Left lung (tissue), 4 donors: ENCODE measurements at regions not wholly inside any gene's neighbourhood (a gene's known extent, or its start where the extent isn't known, plus 50 kb on each side); places are given as distances from the start of the nearest gene placed in this dataset.

Source experiments
- ATAC-seq: fragments of 200-7000 bp; cut with Tn5 transposase; one replicate; pipeline ENCODE4 v1.9.1; 2020; ENCODE audit warnings: moderate library complexity
- DNase-seq, 4 donors: peaks; one replicate each; pipeline ENCODE4 v3.0.0-alpha.2; 2013 to 2020
- H3K27ac ChIP-seq, 2 donors: fragments of 200-600 bp; sonication (generic) in 1 of 2; one replicate each; pipeline versions ENCODE4 v1.5.0 to v1.8.0; 2020 to 2021
- H3K27me3 ChIP-seq, 2 donors: fragments of 200-600 bp; sonication (generic) in 1 of 2; one replicate each; pipeline versions ENCODE4 v1.5.0 to v1.8.0; 2020 to 2021
- H3K36me3 ChIP-seq, 2 donors: fragments of 200-600 bp; sonication (generic) in 1 of 2; one replicate each; pipeline versions ENCODE4 v1.5.0 to v1.8.0; 2020 to 2021
- H3K4me1 ChIP-seq, 2 donors: fragments of 200-600 bp; one replicate each; pipeline ENCODE4 v1.8.0; 2021
- H3K4me3 ChIP-seq, 2 donors: fragments of 200-600 bp; sonication (generic) in 1 of 2; one replicate each; pipeline versions ENCODE4 v1.5.0 to v1.8.0; 2020 to 2021; ENCODE audit warnings: mild to moderate bottlenecking in 1 of 2
- H3K9me3 ChIP-seq, 2 donors: fragments of 200-600 bp; sonication (generic) in 1 of 2; one replicate each; pipeline versions ENCODE4 v1.5.0 to v1.8.0; 2020 to 2021
- intact Hi-C, 2 donors: fragments of 100-400 bp; cut with DNase I; formaldehyde crosslinking; loops; one replicate each; pipeline versions ENCODE4 v1.11.2 to v1.14.2; 2022
- TF ChIP-seq, protein P1 (sequence below), 2 donors: fragments of 200-600 bp; sonication (generic) in 1 of 2; IDR thresholded peaks; one replicate each; pipeline versions ENCODE4 v1.5.0 to v1.8.0; 2021; ENCODE audit warnings: antibody characterized with exemption in 2 of 2
- donor health status: DM: no; HTN: yes; CAD: no.
- donor health status: DM: no; HTN: no; CAD: no.

DNA sequence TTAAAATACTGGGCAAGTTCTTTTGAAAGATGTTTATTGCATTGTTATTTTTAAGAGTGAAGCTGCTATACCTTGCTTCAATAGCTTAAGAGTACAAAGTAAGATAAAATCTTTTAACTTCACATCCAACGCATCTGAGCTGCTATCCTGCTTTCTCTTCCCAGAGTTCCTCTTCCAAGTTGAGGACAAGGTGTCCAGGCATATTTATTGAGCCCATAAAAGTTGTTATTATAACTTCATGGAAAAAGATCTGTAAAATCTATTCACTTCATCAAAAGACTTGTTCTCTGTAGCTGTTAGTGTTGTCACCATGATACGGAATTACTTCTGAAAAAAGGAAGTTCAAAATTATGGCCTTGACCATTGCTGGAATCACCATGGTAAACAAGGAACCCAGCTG, 306.2 kb upstream of the ELAVL2 start:
- no peaks in the 10 kb centered on the region for H3K36me3 ChIP-seq
- no peak for ATAC-seq
- H3K4me1 ChIP-seq, result no peaks in the 10 kb centered on the region
- no peak overlapping the region for H3K27ac ChIP-seq
- intact Hi-C loops, result no loop called here
- DNase-seq, result no peak
- peaks cover 0 to 14% of the 10 kb centered on the region in 2 donors for H3K9me3 ChIP-seq
- no peaks in the 10 kb centered on the region for H3K27me3 ChIP-seq
- TF ChIP-seq, protein P1, sequence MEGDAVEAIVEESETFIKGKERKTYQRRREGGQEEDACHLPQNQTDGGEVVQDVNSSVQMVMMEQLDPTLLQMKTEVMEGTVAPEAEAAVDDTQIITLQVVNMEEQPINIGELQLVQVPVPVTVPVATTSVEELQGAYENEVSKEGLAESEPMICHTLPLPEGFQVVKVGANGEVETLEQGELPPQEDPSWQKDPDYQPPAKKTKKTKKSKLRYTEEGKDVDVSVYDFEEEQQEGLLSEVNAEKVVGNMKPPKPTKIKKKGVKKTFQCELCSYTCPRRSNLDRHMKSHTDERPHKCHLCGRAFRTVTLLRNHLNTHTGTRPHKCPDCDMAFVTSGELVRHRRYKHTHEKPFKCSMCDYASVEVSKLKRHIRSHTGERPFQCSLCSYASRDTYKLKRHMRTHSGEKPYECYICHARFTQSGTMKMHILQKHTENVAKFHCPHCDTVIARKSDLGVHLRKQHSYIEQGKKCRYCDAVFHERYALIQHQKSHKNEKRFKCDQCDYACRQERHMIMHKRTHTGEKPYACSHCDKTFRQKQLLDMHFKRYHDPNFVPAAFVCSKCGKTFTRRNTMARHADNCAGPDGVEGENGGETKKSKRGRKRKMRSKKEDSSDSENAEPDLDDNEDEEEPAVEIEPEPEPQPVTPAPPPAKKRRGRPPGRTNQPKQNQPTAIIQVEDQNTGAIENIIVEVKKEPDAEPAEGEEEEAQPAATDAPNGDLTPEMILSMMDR (IDR thresholded peaks at IDR 0.05), result no peak
- H3K4me3 ChIP-seq, result no peak overlapping the region

DNA sequence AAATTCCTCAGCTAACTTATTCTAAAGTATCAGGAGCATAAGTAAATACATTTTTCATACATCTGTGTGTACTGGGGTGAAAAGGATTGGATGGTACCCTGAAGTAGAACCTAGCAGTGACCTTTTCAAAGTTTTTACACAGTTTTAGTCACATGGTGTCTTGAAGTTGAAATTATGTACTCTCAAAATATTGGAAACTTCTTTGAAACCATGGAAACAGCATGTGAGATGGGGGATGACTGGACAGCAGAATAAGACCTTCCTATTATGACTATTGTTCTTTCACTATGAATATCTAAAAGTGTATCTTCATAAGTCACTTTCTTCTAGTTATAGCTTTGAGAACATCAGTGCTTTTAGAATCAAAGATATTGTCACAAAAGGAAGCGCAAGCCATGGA, 301.5 kb upstream of the ELAVL2 start:
- Histone ChIP-seq H3K36me3 (no peaks in the 10 kb centered on the region), H3K4me1 (no peaks in the 10 kb centered on the region), H3K4me3 (no peak overlapping the region), H3K27me3 (no peaks in the 10 kb centered on the region), H3K9me3 (no peaks in the 10 kb centered on the region), H3K27ac (no peak overlapping the region)
- ATAC-seq (no peak), DNase-seq (no peak)
- TF ChIP-seq, protein P1 (IDR thresholded peaks at IDR 0.05), result no peak
- intact Hi-C loops, result no loop called here

DNA sequence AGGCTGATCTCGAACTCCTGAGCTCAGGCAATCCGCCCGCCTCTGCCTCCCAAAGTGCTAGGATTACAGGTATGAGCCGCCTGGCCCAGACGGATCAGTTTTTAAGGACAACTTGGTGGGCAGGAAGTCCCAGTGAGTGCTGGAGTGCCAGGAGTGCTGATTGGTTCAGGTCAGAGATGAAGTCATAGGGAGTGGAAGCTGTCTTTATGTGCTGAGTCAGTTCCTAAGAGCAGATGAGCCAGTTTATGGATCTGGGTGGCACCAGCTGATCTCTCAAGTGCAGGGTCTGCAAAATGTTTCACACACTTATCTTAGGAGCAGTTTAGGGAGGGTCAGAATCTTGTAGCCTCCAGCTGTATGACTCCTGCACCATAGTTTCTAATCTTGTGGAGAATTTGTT, 292.1 kb upstream of the ELAVL2 start:
- Histone ChIP-seq H3K4me3 (no peak overlapping the region), H3K9me3 (peaks cover 0 to 1% of the 10 kb centered on the region in 2 donors), H3K27ac (no peak overlapping the region), H3K4me1 (no peaks in the 10 kb centered on the region), H3K27me3 (no peaks in the 10 kb centered on the region), H3K36me3 (no peaks in the 10 kb centered on the region)
- TF ChIP-seq, protein P1 (IDR thresholded peaks at IDR 0.05), result no peak
- DNase-seq, result peak in 1 of 4 donors; percentile 42
- intact Hi-C loops, result no loop called here
- ATAC-seq, result no peak

DNA sequence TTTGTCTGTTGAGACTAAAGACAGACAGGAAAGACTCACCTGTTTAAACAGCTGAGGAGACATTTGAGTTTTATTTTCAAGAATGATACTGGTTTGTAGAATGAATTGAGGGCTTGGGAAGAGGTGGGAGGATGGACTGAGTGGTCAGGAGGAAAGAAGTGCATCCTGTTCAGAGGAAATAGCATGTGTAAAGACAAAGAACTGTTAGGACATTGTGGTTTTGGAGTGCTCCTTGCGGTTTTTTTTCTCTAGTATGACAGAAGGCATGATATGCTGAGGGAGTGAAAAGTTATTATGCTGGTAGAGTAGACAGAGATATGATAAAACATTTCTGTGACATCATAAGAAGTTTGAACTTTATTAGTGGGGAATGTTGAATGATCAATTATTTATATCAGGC, 270.7 kb upstream of the ELAVL2 start:
- Histone ChIP-seq H3K27me3 (no peaks in the 10 kb centered on the region), H3K4me3 (no peak overlapping the region), H3K36me3 (no peaks in the 10 kb centered on the region), H3K4me1 (no peaks in the 10 kb centered on the region), H3K27ac (no peak overlapping the region), H3K9me3 (peaks cover 0 to 11% of the 10 kb centered on the region in 2 donors)
- TF ChIP-seq, protein P1 (IDR thresholded peaks at IDR 0.05), result no peak
- intact Hi-C loops, result no loop called here
- DNase-seq (no peak), ATAC-seq (no peak)

DNA sequence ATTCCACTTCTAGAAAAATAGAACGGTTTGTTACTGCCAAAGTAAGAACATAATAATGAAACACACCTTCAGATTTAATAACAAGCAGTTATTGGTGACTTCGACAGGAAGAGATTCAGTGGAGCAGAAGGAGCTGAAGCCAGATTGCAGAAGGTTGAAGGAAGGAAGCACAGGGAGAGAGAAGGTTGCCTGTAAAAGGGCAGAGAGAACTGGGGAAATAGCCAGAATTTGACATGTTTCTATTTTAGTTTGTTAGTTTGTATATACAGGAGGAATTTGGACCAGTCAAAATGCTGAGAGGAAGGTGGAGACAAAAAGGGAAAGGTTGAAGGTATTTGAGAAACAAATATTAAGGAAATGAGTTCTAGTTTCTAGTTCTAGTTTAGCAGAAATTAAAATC, 269.2 kb upstream of the ELAVL2 start:
- ATAC-seq (no peak), DNase-seq (no peak)
- Histone ChIP-seq H3K36me3 (no peaks in the 10 kb centered on the region), H3K27ac (no peak overlapping the region), H3K4me1 (no peaks in the 10 kb centered on the region), H3K4me3 (no peak overlapping the region), H3K27me3 (no peaks in the 10 kb centered on the region), H3K9me3 (peaks cover 0 to 11% of the 10 kb centered on the region in 2 donors)
- intact Hi-C loops, result no loop called here
- TF ChIP-seq, protein P1 (IDR thresholded peaks at IDR 0.05), result no peak
